ENCODE measurements at regions not wholly inside any gene's neighbourhood (a gene's known extent, or its start where the extent isn't known, plus 50 kb on each side); places are given as distances from the start of the nearest gene placed in this dataset.

DNA sequence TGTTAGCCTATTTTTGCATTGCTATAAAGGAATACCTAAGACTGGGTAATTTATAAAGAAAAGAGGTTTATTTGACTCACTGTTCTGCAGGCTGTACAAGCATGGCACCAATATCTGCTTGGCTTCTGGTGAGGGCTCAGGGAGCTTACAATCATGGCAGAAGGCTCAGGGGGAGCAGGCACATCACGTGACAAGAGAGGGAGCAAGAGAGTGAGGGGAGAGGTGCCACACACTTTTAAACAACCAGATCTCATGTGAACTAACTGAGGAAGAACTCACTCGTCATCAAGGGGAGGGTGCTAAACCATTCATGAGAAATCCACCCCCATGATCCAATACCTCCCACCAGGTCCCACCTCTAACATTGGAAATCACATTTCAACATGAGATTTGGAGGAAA, 73.9 kb upstream of the ADCY1 start (continued):
- TF ChIP-seq ELF4 (CRISPR knock-in tag; IDR thresholded peaks at IDR 0.05; ENCODE audit: low read depth) (no peak), CBFB (CRISPR knock-in tag; IDR thresholded peaks at IDR 0.05; ENCODE audit: low read depth) (no peak), IRF2 (CRISPR knock-in tag; IDR thresholded peaks at IDR 0.05; ENCODE audit: borderline replicate concordance, low read depth) (no peak), ZSCAN18 (CRISPR knock-in tag; IDR thresholded peaks at IDR 0.05) (no peak), NR1H2 (CRISPR knock-in tag; IDR thresholded peaks at IDR 0.05) (no peak)
- TF ChIP-seq, protein P1, sequence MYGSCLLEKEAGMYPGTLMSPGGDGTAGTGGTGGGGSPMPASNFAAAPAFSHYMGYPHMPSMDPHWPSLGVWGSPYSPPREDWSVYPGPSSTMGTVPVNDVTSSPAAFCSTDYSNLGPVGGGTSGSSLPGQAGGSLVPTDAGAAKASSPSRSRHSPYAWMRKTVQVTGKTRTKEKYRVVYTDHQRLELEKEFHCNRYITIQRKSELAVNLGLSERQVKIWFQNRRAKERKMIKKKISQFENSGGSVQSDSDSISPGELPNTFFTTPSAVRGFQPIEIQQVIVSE (CRISPR knock-in tag; IDR thresholded peaks at IDR 0.05; ENCODE audit: borderline replicate concordance), result no peak
- TF ChIP-seq, protein P2, sequence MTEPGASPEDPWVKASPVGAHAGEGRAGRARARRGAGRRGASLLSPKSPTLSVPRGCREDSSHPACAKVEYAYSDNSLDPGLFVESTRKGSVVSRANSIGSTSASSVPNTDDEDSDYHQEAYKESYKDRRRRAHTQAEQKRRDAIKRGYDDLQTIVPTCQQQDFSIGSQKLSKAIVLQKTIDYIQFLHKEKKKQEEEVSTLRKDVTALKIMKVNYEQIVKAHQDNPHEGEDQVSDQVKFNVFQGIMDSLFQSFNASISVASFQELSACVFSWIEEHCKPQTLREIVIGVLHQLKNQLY (CRISPR knock-in tag; IDR thresholded peaks at IDR 0.05), result no peak

- ATAC-seq (no peak), DNase-seq (ENCODE audit: low spot score) (no peak)
- ChIA-PET CTCF (no interaction called here), POLR2A (no interaction called here)
- peaks cover 39% of the 10 kb centered on the region for H3K9me3 Mint-ChIP-seq
- no peak overlapping the region for H3K27ac Mint-ChIP-seq
- H3K27me3 Mint-ChIP-seq (ENCODE audit: low read depth), result peaks cover 6% of the 10 kb centered on the region
- peaks cover 36% of the 10 kb centered on the region for H3K4me1 Mint-ChIP-seq
- peaks cover 38% of the 10 kb centered on the region for H3K36me3 Mint-ChIP-seq
- no peak for TF ChIP-seq ERG (CRISPR knock-in tag; IDR thresholded peaks at IDR 0.05)
- H3K4me3 Mint-ChIP-seq, result no peak overlapping the region
Observed at GRCh38 chr7:45501791-45502190, 72.4 kb upstream of the ADCY1 start.

GRCh38 chr7:45506059-45506458, 68.1 kb upstream of the ADCY1 start:
- no peak overlapping the region for H3K4me3 Mint-ChIP-seq
- H3K9me3 Mint-ChIP-seq, result peaks cover 60% of the 10 kb centered on the region
- DNase-seq (ENCODE audit: low spot score) (no peak), ATAC-seq (no peak)
- H3K27ac Mint-ChIP-seq, result no peak overlapping the region
- peaks cover 6% of the 10 kb centered on the region for H3K27me3 Mint-ChIP-seq (ENCODE audit: low read depth)
- ChIA-PET POLR2A (no interaction called here), CTCF (no interaction called here)
- peaks cover 9% of the 10 kb centered on the region for H3K4me1 Mint-ChIP-seq
- peaks cover 50% of the 10 kb centered on the region for H3K36me3 Mint-ChIP-seq
- TF ChIP-seq GABPB1 (CRISPR knock-in tag; IDR thresholded peaks at IDR 0.05) (no peak), ZNF416 (CRISPR knock-in tag; IDR thresholded peaks at IDR 0.05) (no peak), FOXK1 (CRISPR knock-in tag; IDR thresholded peaks at IDR 0.05) (no peak), NFE2L1 (CRISPR knock-in tag; IDR thresholded peaks at IDR 0.05) (no peak), PRRX2 (CRISPR knock-in tag; IDR thresholded peaks at IDR 0.05) (no peak), STAT6 (CRISPR knock-in tag; conservative IDR thresholded peaks at IDR 0.05; ENCODE audit: low read depth) (no peak), FOXP4 (CRISPR knock-in tag; IDR thresholded peaks at IDR 0.05) (no peak), FOXJ3 (CRISPR knock-in tag; IDR thresholded peaks at IDR 0.05; ENCODE audit: borderline replicate concordance) (no peak), HMGXB4 (CRISPR knock-in tag; IDR thresholded peaks at IDR 0.05) (no peak), JAZF1 (CRISPR knock-in tag; IDR thresholded peaks at IDR 0.05) (no peak)
- TF ChIP-seq, protein P3, sequence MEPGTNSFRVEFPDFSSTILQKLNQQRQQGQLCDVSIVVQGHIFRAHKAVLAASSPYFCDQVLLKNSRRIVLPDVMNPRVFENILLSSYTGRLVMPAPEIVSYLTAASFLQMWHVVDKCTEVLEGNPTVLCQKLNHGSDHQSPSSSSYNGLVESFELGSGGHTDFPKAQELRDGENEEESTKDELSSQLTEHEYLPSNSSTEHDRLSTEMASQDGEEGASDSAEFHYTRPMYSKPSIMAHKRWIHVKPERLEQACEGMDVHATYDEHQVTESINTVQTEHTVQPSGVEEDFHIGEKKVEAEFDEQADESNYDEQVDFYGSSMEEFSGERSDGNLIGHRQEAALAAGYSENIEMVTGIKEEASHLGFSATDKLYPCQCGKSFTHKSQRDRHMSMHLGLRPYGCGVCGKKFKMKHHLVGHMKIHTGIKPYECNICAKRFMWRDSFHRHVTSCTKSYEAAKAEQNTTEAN (CRISPR knock-in tag; IDR thresholded peaks at IDR 0.05), result no peak
- TF ChIP-seq, protein P4, sequence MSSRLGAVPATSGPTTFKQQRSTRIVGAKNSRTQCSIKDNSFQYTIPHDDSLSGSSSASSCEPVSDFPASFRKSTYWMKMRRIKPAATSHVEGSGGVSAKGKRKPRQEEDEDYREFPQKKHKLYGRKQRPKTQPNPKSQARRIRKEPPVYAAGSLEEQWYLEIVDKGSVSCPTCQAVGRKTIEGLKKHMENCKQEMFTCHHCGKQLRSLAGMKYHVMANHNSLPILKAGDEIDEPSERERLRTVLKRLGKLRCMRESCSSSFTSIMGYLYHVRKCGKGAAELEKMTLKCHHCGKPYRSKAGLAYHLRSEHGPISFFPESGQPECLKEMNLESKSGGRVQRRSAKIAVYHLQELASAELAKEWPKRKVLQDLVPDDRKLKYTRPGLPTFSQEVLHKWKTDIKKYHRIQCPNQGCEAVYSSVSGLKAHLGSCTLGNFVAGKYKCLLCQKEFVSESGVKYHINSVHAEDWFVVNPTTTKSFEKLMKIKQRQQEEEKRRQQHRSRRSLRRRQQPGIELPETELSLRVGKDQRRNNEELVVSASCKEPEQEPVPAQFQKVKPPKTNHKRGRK (CRISPR knock-in tag; IDR thresholded peaks at IDR 0.05; ENCODE audit: borderline replicate concordance), result no peak

All from WTC11 (cell line).